GM19351 (cell line): ENCODE measurements at regions not wholly inside any gene's neighbourhood (a gene's known extent, or its start where the extent isn't known, plus 50 kb on each side); places are given as distances from the start of the nearest gene placed in this dataset.
"Not testable (repeated sequence)": the region's sequence is repeated elsewhere in the genome, so short reads cannot be mapped to it uniquely, and the experiment has no call there.

Experiments
- ATAC-seq: cut with Tn5 transposase; IDR thresholded peaks from one replicate; pipeline ENCODE4 v1.9.1; 2021; ENCODE audit warnings: mild to moderate bottlenecking, moderate library complexity; ENCODE audit not compliant: unreplicated experiment

DNA sequence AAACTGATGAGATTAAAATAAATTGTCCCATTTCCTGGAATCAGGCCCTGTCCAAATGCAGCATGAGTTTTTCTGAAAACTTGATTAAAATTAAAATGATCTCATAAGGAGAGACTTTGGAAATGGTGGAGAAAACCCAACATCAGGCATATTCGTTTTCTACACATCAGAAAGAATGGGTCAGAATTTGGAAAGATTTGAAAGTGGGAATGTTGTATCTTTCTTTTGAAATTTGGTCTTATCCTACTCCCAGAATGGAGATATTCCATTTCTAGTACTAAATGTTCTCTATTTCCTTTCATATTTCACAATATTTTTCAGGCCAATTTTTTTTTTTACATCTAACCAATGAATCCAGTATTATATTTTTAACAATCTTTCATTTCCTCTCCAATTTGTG lies 223.9 kb upstream of the RXFP2 start:
- ATAC-seq, result no peak

- no peak for ATAC-seq
Measured at GRCh38 chr13:31517599-31517998, 221.7 kb upstream of the RXFP2 start.

DNA sequence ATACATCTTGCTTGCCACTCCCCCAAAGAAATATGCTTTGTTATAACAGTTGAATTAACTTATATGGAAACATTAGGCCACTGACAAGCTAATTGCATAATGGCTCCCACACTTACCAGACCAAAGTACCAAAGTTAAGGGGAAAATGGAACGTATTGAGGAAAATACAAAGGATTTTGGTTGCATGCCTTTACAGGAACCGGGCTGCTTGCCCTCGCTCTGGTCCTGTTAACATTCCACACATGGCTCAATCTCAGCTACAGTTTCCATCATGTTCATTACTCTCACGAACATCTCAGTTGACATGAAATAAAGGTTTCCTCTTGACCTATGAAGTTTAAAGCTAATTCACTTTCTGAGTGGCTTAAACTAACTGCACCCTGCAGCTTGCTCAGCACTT lies 220.7 kb upstream of the RXFP2 start:
- no peak for ATAC-seq

- ATAC-seq, result no peak
Measured at GRCh38 chr13:31521435-31521834, 217.9 kb upstream of the RXFP2 start.

- ATAC-seq, result no peak
Measured at GRCh38 chr13:31522396-31522795, 216.9 kb upstream of the RXFP2 start.

GRCh38 chr13:31528176-31528575 lies 211.2 kb upstream of the RXFP2 start:
- no peak for ATAC-seq

DNA sequence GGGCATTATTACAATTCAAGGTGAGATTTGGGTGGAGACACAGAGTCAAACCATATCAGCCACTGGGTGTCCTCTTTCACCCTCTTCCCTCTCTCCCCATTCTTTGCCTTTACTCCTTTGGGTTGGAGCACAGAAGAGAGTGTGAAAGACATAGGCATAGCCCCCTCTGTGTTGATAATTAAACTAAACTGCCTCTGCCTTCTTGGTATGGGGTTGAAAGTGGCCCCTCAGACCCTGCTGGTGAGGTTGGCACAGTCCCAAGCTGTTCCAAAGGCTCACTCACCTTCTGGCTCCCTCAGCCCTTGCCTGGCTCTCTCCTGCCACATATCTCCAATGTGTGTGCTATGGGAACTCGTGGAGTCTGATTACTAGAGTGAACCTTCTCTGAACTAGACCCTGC lies 210.6 kb upstream of the RXFP2 start:
- ATAC-seq, result no peak

DNA sequence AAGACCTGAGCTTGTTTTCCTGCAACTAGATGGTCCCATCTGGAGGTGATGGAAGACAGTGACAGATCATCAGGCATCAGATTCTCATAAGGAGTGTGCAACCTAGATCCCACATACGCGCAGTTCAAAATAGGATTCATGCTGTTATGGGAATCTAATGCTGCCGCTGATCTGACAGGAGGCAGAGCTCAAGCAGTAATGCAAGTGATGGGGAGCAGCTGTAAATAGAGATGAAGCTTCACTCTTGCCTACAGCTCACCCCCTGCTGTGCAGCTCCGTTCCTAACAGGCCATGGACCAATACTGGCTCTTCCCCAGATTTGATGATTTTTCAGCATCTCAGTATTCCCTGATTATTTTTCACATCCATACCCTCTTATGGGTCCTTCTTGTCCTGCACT lies 208.4 kb upstream of the RXFP2 start:
- ATAC-seq, result no peak

- ATAC-seq, result no peak
Measured at GRCh38 chr13:31537052-31537451, 202.3 kb upstream of the RXFP2 start.

GRCh38 chr13:31538067-31539042 lies 201.0 kb upstream of the RXFP2 start:
- no peak for ATAC-seq

GRCh38 chr13:31540281-31540680 lies 199.0 kb upstream of the RXFP2 start:
- no peak for ATAC-seq

DNA sequence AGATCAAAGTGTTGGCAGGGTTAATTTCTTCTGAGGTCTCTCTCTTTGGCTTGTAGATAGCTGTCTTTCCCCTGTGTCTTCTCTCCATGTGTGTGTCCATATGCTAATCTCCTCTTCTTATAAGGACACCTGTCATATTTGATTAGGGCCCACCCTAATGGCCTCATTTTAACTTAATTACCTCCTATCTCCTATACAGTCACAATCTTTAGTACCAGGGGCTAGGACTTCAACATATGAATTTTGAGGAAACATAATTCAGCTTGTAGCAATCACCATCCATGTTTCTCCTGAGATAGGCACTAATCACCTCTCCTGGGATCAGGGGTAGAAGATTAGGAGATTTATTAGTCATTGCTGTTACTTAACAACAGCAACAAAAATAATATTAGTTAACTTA lies 196.1 kb upstream of the RXFP2 start:
- no peak for ATAC-seq

- ATAC-seq, result no peak
Measured at GRCh38 chr13:31545616-31546015, 193.7 kb upstream of the RXFP2 start.

- no peak for ATAC-seq
Measured at GRCh38 chr13:31556376-31556775, 182.9 kb upstream of the RXFP2 start.

- not testable (repeated sequence) for ATAC-seq
Measured at GRCh38 chr13:31584221-31584620, 155.1 kb upstream of the RXFP2 start.

- no peak for ATAC-seq
Measured at GRCh38 chr13:31587698-31588266, 151.5 kb upstream of the RXFP2 start.

- ATAC-seq, result no peak
Measured at GRCh38 chr13:31588316-31588715, 151.0 kb upstream of the RXFP2 start.

- ATAC-seq, result no peak
Measured at GRCh38 chr13:31588893-31589292, 150.4 kb upstream of the RXFP2 start.

DNA sequence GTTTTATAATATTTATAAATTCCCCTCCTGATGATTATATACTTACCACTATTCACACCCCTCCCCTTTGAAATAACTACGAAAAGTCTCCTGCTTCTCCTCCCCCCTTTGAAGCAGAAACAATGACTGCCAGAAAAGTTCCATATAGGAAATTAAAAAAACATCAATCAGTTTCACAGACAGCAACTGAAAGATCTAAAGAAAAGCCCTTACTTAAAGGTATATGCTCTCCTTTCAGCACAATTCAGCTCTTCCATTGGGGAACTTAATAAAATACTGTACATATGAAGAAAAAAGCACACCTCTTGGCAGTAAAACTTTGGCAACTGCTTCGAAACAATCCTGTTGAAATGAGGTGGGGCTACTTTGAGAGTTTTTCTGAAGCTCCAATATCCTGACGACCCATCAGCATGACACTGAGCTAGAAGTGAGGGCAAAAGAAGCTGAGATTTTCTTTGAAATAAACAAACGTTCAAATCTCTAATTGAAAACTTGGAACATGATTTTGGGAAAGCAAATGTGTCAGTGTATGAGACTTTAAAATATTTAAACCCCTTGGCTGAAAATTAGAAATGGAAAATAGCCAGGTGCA lies 147.6 kb upstream of the RXFP2 start:
- no peak for ATAC-seq

DNA sequence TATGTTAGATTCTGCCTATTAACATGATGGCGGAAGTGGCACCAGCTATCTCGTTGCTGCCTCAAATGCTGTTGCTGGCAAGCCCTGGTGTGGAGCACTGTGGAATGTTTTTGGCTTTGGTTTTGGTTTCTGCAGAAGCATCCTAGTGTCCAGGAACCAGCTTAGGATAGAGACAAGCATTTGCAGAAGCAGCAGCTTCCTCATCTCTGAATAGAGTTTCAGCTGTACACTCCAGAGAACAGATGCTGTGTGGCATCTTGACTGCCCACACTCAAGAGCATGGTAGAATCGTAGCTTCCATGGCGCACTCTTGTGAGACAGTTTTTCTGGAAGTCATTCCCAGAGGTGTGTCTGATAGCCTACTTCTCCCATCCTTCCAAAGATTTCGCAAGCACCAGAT lies 145.3 kb upstream of the RXFP2 start:
- ATAC-seq, result no peak

- ATAC-seq, result no peak
Measured at GRCh38 chr13:31595563-31595962, 143.8 kb upstream of the RXFP2 start.

- ATAC-seq, result no peak
Measured at GRCh38 chr13:31598990-31599389, 140.3 kb upstream of the RXFP2 start.
